ENCODE measurements at regions not wholly inside any gene's neighbourhood (a gene's known extent, or its start where the extent isn't known, plus 50 kb on each side); places are given as distances from the start of the nearest gene placed in this dataset.

GRCh38 chr5:118320121-118320520 is 668.2 kb downstream of the DTWD2 start (continued):
- TF ChIP-seq ATF2 (IDR thresholded peaks at IDR 0.05; ENCODE audit: low read length), result no peak
- TF ChIP-seq USF1 (IDR thresholded peaks at IDR 0.05; ENCODE audit: borderline replicate concordance, extremely low read length, insufficient read depth, low read depth, low read length), result no peak
- no peak for TF ChIP-seq RFX5 (IDR thresholded peaks at IDR 0.05; ENCODE audit: low read depth, low read length)
- TF ChIP-seq HDGF (IDR thresholded peaks at IDR 0.05), result no peak
- TF ChIP-seq SIN3A (IDR thresholded peaks at IDR 0.05; ENCODE audit: low read depth, low read length), result no peak
- no peak for TF ChIP-seq BCLAF1 (IDR thresholded peaks at IDR 0.05)
- TF ChIP-seq BMI1 (IDR thresholded peaks at IDR 0.05; ENCODE audit: borderline replicate concordance), result no peak
- no peak for TF ChIP-seq CEBPB (IDR thresholded peaks at IDR 0.05; ENCODE audit: borderline replicate concordance in 1 of 2, low read depth in 2 of 2, low read length in 2 of 2)
- TF ChIP-seq ZZZ3 (IDR thresholded peaks at IDR 0.05; ENCODE audit: control insufficient read depth, insufficient read length, low read depth), result no peak
- no peak for TF ChIP-seq RAD21 (IDR thresholded peaks at IDR 0.05; ENCODE audit: insufficient read depth, low read depth, low read length)

Measured in GM12878 (cell line).